MCF 10A (cell line): ENCODE measurements at regions not wholly inside any gene's neighbourhood (a gene's known extent, or its start where the extent isn't known, plus 50 kb on each side); places are given as distances from the start of the nearest gene placed in this dataset.

Experiments
- BruUV-seq: library from RNA; stranded (reverse); fragments of 400-500 nt; replicated peaks from 2 replicates; lab custom pipeline; 2021; lab: Mats Ljungman, UMichigan
- CTCF ChIA-PET: fragments of 300-600 bp; sonication (Branson Sonifier 250); formaldehyde crosslinking; extraction: SDS; loops from one replicate; lab custom pipeline; 2021; ENCODE audit warnings: antibody characterized with exemption, inconsistent platforms; lab: Yijun Ruan, JAX
- POLR2A ChIA-PET: fragments of 300-600, 350-650 bp; sonication (Branson Sonifier 250); formaldehyde crosslinking; extraction: SDS; loops from one replicate; lab custom pipeline; 2020; ENCODE audit warnings: antibody characterized with exemption, inconsistent platforms; lab: Yijun Ruan, JAX
- DNase-seq: peaks from one replicate; pipeline ENCODE4 v3.0.0-alpha.2; 2018; ENCODE audit not compliant: unreplicated experiment
- H3K27ac Mint-ChIP-seq: one replicate; pipeline ENCODE4 v1.8.0; 2022; ENCODE audit warnings: mild to moderate bottlenecking, low read depth, mixed read lengths; ENCODE audit not compliant: unreplicated experiment
- H3K27me3 Mint-ChIP-seq: one replicate; pipeline ENCODE4 v1.8.0; 2022; ENCODE audit warnings: mixed read lengths; ENCODE audit not compliant: insufficient read depth, unreplicated experiment
- H3K36me3 Mint-ChIP-seq: one replicate; pipeline ENCODE4 v1.8.0; 2022; ENCODE audit warnings: mild to moderate bottlenecking, moderate library complexity, mixed read lengths; ENCODE audit not compliant: insufficient read depth, unreplicated experiment
- H3K4me1 Mint-ChIP-seq: one replicate; pipeline ENCODE4 v1.8.0; 2022; ENCODE audit warnings: mixed read lengths; ENCODE audit not compliant: insufficient read depth, unreplicated experiment
- H3K4me3 Mint-ChIP-seq: one replicate; pipeline ENCODE4 v1.8.0; 2022; ENCODE audit warnings: mild to moderate bottlenecking, moderate library complexity, mixed read lengths; ENCODE audit not compliant: unreplicated experiment
- H3K9me3 Mint-ChIP-seq: one replicate; pipeline ENCODE4 v1.8.0; 2022; ENCODE audit warnings: mixed read lengths; ENCODE audit not compliant: unreplicated experiment
- CTCF ChIP-seq: fragments of 200-600 bp; IDR thresholded peaks from one replicate; pipeline ENCODE4 v1.8.0; 2022; ENCODE audit warnings: antibody characterized with exemption, mild to moderate bottlenecking; ENCODE audit not compliant: unreplicated experiment
- intact Hi-C: fragments of 100-400 bp; cut with micrococcal nuclease; formaldehyde crosslinking; loops from 2 replicates; pipeline ENCODE4 v1.14.1; 2022

- DNase-seq, result no peak
- CTCF ChIA-PET, result interaction anchor here (0.6 to 1.8 kb wide), 3 partner anchors 22 to 549 kb away, joined by 3 to 7 read pairs (median 5); no protein-coding TSS in a partner anchor
- H3K4me3 Mint-ChIP-seq, result no peak overlapping the region
- no TSS peak for BruUV-seq
- peaks cover 7% of the 10 kb centered on the region for H3K4me1 Mint-ChIP-seq
- intact Hi-C loops, result no loop called here
- H3K36me3 Mint-ChIP-seq, result no peaks in the 10 kb centered on the region
- H3K9me3 Mint-ChIP-seq, result no peaks in the 10 kb centered on the region
- H3K27ac Mint-ChIP-seq, result no peak overlapping the region
- POLR2A ChIA-PET, result interaction anchor here (1.1 kb wide), 1 partner anchor 11 kb away, joined by 3 read pairs; no protein-coding TSS in a partner anchor
- no peaks in the 10 kb centered on the region for H3K27me3 Mint-ChIP-seq
- TF ChIP-seq CTCF, result no peak
Measured at GRCh38 chr4:147040874-147041273, 95.2 kb upstream of the TTC29 start.

DNA sequence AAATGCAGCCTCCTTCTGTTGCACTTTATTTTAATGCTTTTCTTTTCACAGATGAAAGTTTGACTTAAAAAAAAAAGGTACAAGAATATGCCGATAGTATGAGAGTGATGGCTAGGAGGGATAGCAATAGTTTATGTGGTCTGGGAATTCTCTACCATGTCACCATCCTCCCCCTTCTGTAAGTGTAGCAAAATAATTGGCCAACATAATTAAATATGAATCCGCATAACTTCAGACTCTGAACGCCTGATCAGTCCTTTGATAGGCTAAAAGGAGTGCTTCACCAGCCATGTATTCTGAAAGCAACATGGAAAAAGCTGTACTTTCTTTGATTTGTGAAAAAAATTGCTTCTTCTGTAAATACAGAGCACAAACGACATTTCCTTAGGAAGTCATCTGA, 95.7 kb upstream of the TTC29 start:
- no peaks in the 10 kb centered on the region for H3K9me3 Mint-ChIP-seq
- no peak for DNase-seq
- intact Hi-C loops, result no loop called here
- ChIA-PET POLR2A (no interaction called here), CTCF (interaction anchor here (0.8 to 1.8 kb wide), 2 partner anchors 22 to 56 kb away, joined by 5 to 7 read pairs; no protein-coding TSS in a partner anchor)
- no peak for TF ChIP-seq CTCF
- BruUV-seq, result no TSS peak
- no peak overlapping the region for H3K4me3 Mint-ChIP-seq
- no peak overlapping the region for H3K27ac Mint-ChIP-seq
- no peaks in the 10 kb centered on the region for H3K27me3 Mint-ChIP-seq
- H3K4me1 Mint-ChIP-seq, result peaks cover 7% of the 10 kb centered on the region
- H3K36me3 Mint-ChIP-seq, result no peaks in the 10 kb centered on the region

GRCh38 chr4:147042046-147042445, 96.4 kb upstream of the TTC29 start:
- ChIA-PET CTCF (interaction anchor here (0.8 to 1.8 kb wide), 2 partner anchors 23 to 55 kb away, joined by 5 to 7 read pairs; no protein-coding TSS in a partner anchor), POLR2A (no interaction called here)
- intact Hi-C loops, result no loop called here
- no peak for TF ChIP-seq CTCF
- peaks cover 2% of the 10 kb centered on the region for H3K4me1 Mint-ChIP-seq
- no peaks in the 10 kb centered on the region for H3K36me3 Mint-ChIP-seq
- BruUV-seq, result no TSS peak
- H3K27me3 Mint-ChIP-seq, result no peaks in the 10 kb centered on the region
- H3K9me3 Mint-ChIP-seq, result no peaks in the 10 kb centered on the region
- H3K4me3 Mint-ChIP-seq, result no peak overlapping the region
- no peak overlapping the region for H3K27ac Mint-ChIP-seq
- no peak for DNase-seq

DNA sequence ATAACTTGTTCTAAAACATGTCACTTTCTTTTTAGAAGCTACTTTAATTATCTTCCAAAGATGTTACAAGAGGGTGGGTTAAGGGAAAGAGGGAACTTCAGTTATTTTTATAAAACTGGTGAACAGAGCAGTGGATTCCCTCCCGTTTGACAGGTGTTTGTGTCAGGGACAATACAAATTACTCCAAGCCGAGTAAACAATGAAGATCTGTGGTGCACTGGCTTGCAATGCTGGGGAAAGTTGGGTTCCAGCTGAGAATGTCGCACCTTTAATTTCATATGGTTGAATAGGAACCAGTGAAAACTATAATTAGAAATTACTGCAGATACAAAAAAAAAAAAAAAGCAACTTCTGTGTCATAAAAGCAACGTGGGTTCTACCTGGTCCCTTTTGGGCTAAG, 98.6 kb upstream of the TTC29 start:
- no peak overlapping the region for H3K27ac Mint-ChIP-seq
- H3K9me3 Mint-ChIP-seq, result no peaks in the 10 kb centered on the region
- TF ChIP-seq CTCF, result no peak
- CTCF ChIA-PET, result interaction anchor here (1.5 kb wide), 1 partner anchor 25 kb away, joined by 4 read pairs; no protein-coding TSS in a partner anchor
- POLR2A ChIA-PET, result interaction anchor here (0.5 to 1.1 kb wide), 3 partner anchors 52 to 617 kb away, joined by 3 read pairs; no protein-coding TSS in a partner anchor
- no peak overlapping the region for H3K4me3 Mint-ChIP-seq
- no peaks in the 10 kb centered on the region for H3K36me3 Mint-ChIP-seq
- no peaks in the 10 kb centered on the region for H3K4me1 Mint-ChIP-seq
- intact Hi-C loops, result no loop called here
- no peak for DNase-seq
- no peaks in the 10 kb centered on the region for H3K27me3 Mint-ChIP-seq
- BruUV-seq, result no TSS peak
